ENCODE measurements at regions not wholly inside any gene's neighbourhood (a gene's known extent, or its start where the extent isn't known, plus 50 kb on each side); places are given as distances from the start of the nearest gene placed in this dataset.

- no peaks in the 10 kb centered on the region for H3K27me3 ChIP-seq
- DNase-seq (ENCODE audit: low spot score in 2 of 2) = no peak
- H3K9me3 ChIP-seq = no peaks in the 10 kb centered on the region
- no peak overlapping the region for H3K4me3 ChIP-seq
- peaks cover 3 to 16% of the 10 kb centered on the region in 2 donors for H3K4me1 ChIP-seq
- no peaks in the 10 kb centered on the region for H3K36me3 ChIP-seq
- intact Hi-C loops (cut with DNase I) = loop anchor here (5.0 kb wide), 2 partner anchors 104 to 1194 kb away; no protein-coding TSS in a partner anchor
- no peak overlapping the region for H3K27ac ChIP-seq
- TF ChIP-seq, protein P1, sequence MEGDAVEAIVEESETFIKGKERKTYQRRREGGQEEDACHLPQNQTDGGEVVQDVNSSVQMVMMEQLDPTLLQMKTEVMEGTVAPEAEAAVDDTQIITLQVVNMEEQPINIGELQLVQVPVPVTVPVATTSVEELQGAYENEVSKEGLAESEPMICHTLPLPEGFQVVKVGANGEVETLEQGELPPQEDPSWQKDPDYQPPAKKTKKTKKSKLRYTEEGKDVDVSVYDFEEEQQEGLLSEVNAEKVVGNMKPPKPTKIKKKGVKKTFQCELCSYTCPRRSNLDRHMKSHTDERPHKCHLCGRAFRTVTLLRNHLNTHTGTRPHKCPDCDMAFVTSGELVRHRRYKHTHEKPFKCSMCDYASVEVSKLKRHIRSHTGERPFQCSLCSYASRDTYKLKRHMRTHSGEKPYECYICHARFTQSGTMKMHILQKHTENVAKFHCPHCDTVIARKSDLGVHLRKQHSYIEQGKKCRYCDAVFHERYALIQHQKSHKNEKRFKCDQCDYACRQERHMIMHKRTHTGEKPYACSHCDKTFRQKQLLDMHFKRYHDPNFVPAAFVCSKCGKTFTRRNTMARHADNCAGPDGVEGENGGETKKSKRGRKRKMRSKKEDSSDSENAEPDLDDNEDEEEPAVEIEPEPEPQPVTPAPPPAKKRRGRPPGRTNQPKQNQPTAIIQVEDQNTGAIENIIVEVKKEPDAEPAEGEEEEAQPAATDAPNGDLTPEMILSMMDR (IDR thresholded peaks at IDR 0.05) = no peak
These were observed 1197.5 kb downstream of the EFNB2 start for GRCh38 chr13:105338006-105338405.

- H3K4me3 ChIP-seq = no peak overlapping the region
- H3K27ac ChIP-seq = peak overlapping the region in 1 of 2 donors; percentile 2
- no peaks in the 10 kb centered on the region for H3K36me3 ChIP-seq
- TF ChIP-seq, protein P1 (IDR thresholded peaks at IDR 0.05) = no peak
- intact Hi-C loops (cut with DNase I) = loop anchor here (5.0 kb wide), 2 partner anchors 105 to 1195 kb away; no protein-coding TSS in a partner anchor
- no peaks in the 10 kb centered on the region for H3K9me3 ChIP-seq
- peak in 1 of 2 donors; percentile 66 for DNase-seq (ENCODE audit: low spot score in 2 of 2)
- H3K27me3 ChIP-seq = no peaks in the 10 kb centered on the region
- H3K4me1 ChIP-seq = peaks cover 3 to 16% of the 10 kb centered on the region in 2 donors
These were observed 1198.5 kb downstream of the EFNB2 start for GRCh38 chr13:105336706-105337576.

DNA sequence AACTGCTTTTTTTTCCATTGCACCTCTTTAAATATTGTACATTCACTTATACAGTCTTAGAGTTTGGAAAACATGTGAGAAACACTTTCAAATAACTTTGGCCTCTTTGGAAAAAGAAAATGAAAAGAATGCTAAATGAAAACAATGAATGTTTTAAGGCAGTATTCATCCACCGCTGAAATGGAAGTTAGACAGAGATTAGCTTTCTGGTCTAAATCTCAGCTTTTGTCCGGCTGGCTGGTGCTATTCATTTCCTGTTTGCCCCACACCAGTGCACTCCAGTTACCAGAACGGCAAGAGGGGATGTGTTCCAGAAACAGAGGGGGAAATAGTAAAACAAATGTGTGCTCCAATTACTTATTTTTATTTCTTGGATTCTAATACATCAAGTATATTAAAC lies 1201.3 kb downstream of the EFNB2 start:
- Histone ChIP-seq H3K4me3 (no peak overlapping the region), H3K9me3 (no peaks in the 10 kb centered on the region), H3K36me3 (no peaks in the 10 kb centered on the region), H3K4me1 (peaks cover 3 to 13% of the 10 kb centered on the region in 2 donors), H3K27ac (peak overlapping the region; percentile 53 to 70), H3K27me3 (no peaks in the 10 kb centered on the region)
- TF ChIP-seq, protein P1 (IDR thresholded peaks at IDR 0.05) = no peak
- intact Hi-C loops (cut with DNase I) = no loop called here
- DNase-seq (ENCODE audit: low spot score in 2 of 2) = peak in 1 of 2 donors; percentile 66

GRCh38 chr13:105333416-105333815 lies 1202.0 kb downstream of the EFNB2 start:
- intact Hi-C loops (cut with DNase I) = no loop called here
- Histone ChIP-seq H3K4me1 (peaks cover 3 to 13% of the 10 kb centered on the region in 2 donors), H3K9me3 (no peaks in the 10 kb centered on the region), H3K27ac (peak overlapping the region; percentile 53 to 70), H3K27me3 (no peaks in the 10 kb centered on the region), H3K4me3 (peak overlapping the region in 1 of 2 donors; percentile 4), H3K36me3 (no peaks in the 10 kb centered on the region)
- TF ChIP-seq, protein P1 (IDR thresholded peaks at IDR 0.05) = no peak
- no peak for DNase-seq (ENCODE audit: low spot score in 2 of 2)

DNA sequence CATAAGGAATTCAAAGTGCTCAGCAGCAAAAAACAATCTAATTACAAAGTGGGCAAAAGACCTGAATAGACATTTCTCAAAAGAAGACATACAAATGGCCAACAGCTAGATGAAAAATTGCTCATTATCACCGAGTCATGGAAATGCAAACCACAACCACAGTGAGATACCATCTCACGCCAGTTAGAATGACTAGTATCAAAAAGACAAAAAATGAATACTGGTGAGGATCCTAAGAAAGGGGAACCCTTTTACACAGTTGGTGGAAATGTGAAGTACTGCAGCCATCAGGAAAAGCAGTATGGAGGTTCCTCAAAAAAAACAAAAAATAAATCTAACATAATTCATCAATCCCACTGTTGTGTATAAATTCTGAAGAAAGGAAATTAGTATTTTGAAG lies 1206.1 kb downstream of the EFNB2 start:
- no peaks in the 10 kb centered on the region for H3K36me3 ChIP-seq
- no peaks in the 10 kb centered on the region for H3K27me3 ChIP-seq
- no peak overlapping the region for H3K4me3 ChIP-seq
- TF ChIP-seq, protein P1 (IDR thresholded peaks at IDR 0.05) = no peak
- H3K9me3 ChIP-seq = no peaks in the 10 kb centered on the region
- DNase-seq (ENCODE audit: low spot score in 2 of 2) = no peak
- no peak overlapping the region for H3K27ac ChIP-seq
- peaks cover 0 to 5% of the 10 kb centered on the region in 2 donors for H3K4me1 ChIP-seq
- intact Hi-C loops (cut with DNase I) = no loop called here

Data from ascending aorta (tissue), 2 donors.